ENCODE measurements at regions not wholly inside any gene's neighbourhood (a gene's known extent, or its start where the extent isn't known, plus 50 kb on each side); places are given as distances from the start of the nearest gene placed in this dataset.

GRCh38 chr15:95622843-95623242, 707.7 kb upstream of the NR2F2 start:
- TF ChIP-seq POLR2AphosphoS5 (IDR thresholded peaks at IDR 0.05; ENCODE audit: low read depth, low read length) (no peak), SIN3A (IDR thresholded peaks at IDR 0.05; ENCODE audit: borderline replicate concordance, insufficient read depth, low read length) (no peak), REST (IDR thresholded peaks at IDR 0.05; ENCODE audit: insufficient read depth in 1 of 2, low read depth in 2 of 2, low read length in 2 of 2) (no peak)

All from PFSK-1 (cell line).